GM12878 (cell line): ENCODE measurements at regions not wholly inside any gene's neighbourhood (a gene's known extent, or its start where the extent isn't known, plus 50 kb on each side); places are given as distances from the start of the nearest gene placed in this dataset.

Experiments used
- ATAC-seq: fragments of 200-7000 bp; cut with Tn5 transposase; 3 replicates; pipeline ENCODE4 v1.9.1; 2020; ENCODE audit warnings: mild to moderate bottlenecking, moderate library complexity
- BruUV-seq: library from RNA; stranded (reverse); fragments of 400-500 nt; replicated peaks from 2 replicates; lab custom pipeline; 2021; lab: Mats Ljungman, UMichigan
- CTCF ChIA-PET: fragments of 300-600 bp; sonication (Branson Sonifier 250); formaldehyde crosslinking; extraction: SDS; loops from one replicate; lab custom pipeline; 2021; ENCODE audit warnings: inconsistent platforms; lab: Yijun Ruan, JAX
- POLR2A ChIA-PET: fragments of 350-600 bp; formaldehyde crosslinking; extraction: SDS; loops from one replicate; lab custom pipeline; 2021; ENCODE audit warnings: inconsistent platforms; lab: Charles Lee
- RAD21 ChIA-PET: fragments of 300-600 bp; sonication (Branson Sonifier 250); formaldehyde crosslinking; loops from one replicate; lab custom pipeline; 2023; ENCODE audit warnings: antibody characterized with exemption; ENCODE audit not compliant: unreplicated experiment; lab: Charles Lee
- SMC1A ChIA-PET: fragments of 300-600 bp; sonication (Branson Sonifier 250); formaldehyde crosslinking; loops from one replicate; lab custom pipeline; 2023; ENCODE audit not compliant: unreplicated experiment, uncharacterized antibody; lab: Charles Lee
- DNase-seq: peaks from one replicate; pipeline ENCODE4 v3.0.0-alpha.2; 2011; ENCODE audit warnings: low read depth, low spot score
- FAIRE-seq: peaks from 3 replicates; lab custom pipeline; 2011; peaks lifted over from hg19 to GRCh38; lab: Jason Lieb, UNC
- H2AFZ ChIP-seq: 2 replicates; pipeline ENCODE4 v1.6.0; 2011; ENCODE audit warnings: low read depth, low read length, control low read depth; ENCODE audit not compliant: control insufficient read depth
- H3K27ac ChIP-seq: 2 replicates; pipeline ENCODE4 v1.5.1; 2011; ENCODE audit warnings: control low read depth; ENCODE audit not compliant: control insufficient read depth, insufficient read depth
- H3K27me3 ChIP-seq, 2 experiments: replicated peaks in 1 of 2; 2 replicates each; pipeline versions ENCODE4 v1.6.0 to v1.6.1; 2011; ENCODE audit warnings: low read length in 1 of 2; ENCODE audit not compliant: control insufficient read depth in 2 of 2, insufficient read depth in 2 of 2
- H3K36me3 ChIP-seq, 2 experiments: 2 replicates each; pipeline ENCODE4 v1.5.1; 2011; ENCODE audit warnings: low read length in 1 of 2; ENCODE audit not compliant: control insufficient read depth in 2 of 2, insufficient read depth in 2 of 2
- H3K4me1 ChIP-seq: 2 replicates; pipeline ENCODE4 v1.6.1; 2011; ENCODE audit warnings: mild to moderate bottlenecking, low read length, moderate library complexity, mixed read lengths; ENCODE audit not compliant: control insufficient read depth, insufficient read depth
- H3K4me2 ChIP-seq: 2 replicates; pipeline ENCODE4 v1.6.0; 2011; ENCODE audit warnings: control low read depth; ENCODE audit not compliant: control insufficient read depth, insufficient read depth
- H3K4me3 ChIP-seq: fragments of 200-600 bp; sonication (generic); 2 replicates; pipeline ENCODE4 v1.5.1; 2016
- H3K79me2 ChIP-seq: 2 replicates; pipeline ENCODE4 v1.6.0; 2011; ENCODE audit warnings: low read length; ENCODE audit not compliant: control insufficient read depth, insufficient read depth
- H3K9ac ChIP-seq: 2 replicates; pipeline ENCODE4 v1.8.0; 2011; ENCODE audit warnings: low read length, control low read depth, mixed read lengths; ENCODE audit not compliant: control insufficient read depth, insufficient read depth
- H3K9me3 ChIP-seq: replicated peaks from 3 replicates; pipeline ENCODE4 v1.5.1; 2011; ENCODE audit warnings: mild to moderate bottlenecking, low read length; ENCODE audit not compliant: control insufficient read depth, insufficient read depth
- H4K20me1 ChIP-seq: 2 replicates; pipeline ENCODE4 v1.6.0; 2011; ENCODE audit not compliant: control insufficient read depth, insufficient read depth
- BMI1 ChIP-seq: fragments of 450-650 bp; IDR thresholded peaks from 2 replicates; pipeline ENCODE4 v1.6.1; 2016; ENCODE audit warnings: mild to moderate bottlenecking, moderate library complexity, borderline replicate concordance
- E2F8 ChIP-seq: fragments of 450-650 bp; IDR thresholded peaks from 2 replicates; pipeline ENCODE4 v1.6.1; 2018; ENCODE audit warnings: mild to moderate bottlenecking, low read depth, moderate library complexity; ENCODE audit not compliant: partially characterized antibody
- ESRRA ChIP-seq: IDR thresholded peaks from 2 replicates; pipeline ENCODE4 v1.6.1; 2012; ENCODE audit warnings: mild to moderate bottlenecking, low read length, improper control_type of control experiment
- HCFC1 ChIP-seq: fragments of 150-350 bp; IDR thresholded peaks from 2 replicates; pipeline ENCODE4 v1.6.1; 2014; ENCODE audit warnings: low read length
- HDAC6 ChIP-seq: fragments of 200-600 bp; sonication (generic); IDR thresholded peaks from one replicate; pipeline ENCODE4 v1.8.0; 2017; ENCODE audit warnings: antibody characterized with exemption; ENCODE audit not compliant: unreplicated experiment
- JUNB ChIP-seq: IDR thresholded peaks from 2 replicates; pipeline ENCODE4 v1.6.1; 2016; ENCODE audit warnings: antibody characterized with exemption, mild to moderate bottlenecking
- MAX ChIP-seq: IDR thresholded peaks from 2 replicates; pipeline ENCODE4 v1.6.1; 2012; ENCODE audit warnings: low read depth, low read length, improper control_type of control experiment
- PBX3 ChIP-seq: IDR thresholded peaks from 2 replicates; pipeline ENCODE4 v1.6.1; 2011; ENCODE audit warnings: mild to moderate bottlenecking, low read depth, low read length, moderate library complexity; ENCODE audit not compliant: insufficient replicate concordance
- POU2F2 ChIP-seq: IDR thresholded peaks from 3 replicates; pipeline ENCODE4 v1.6.1; 2011; ENCODE audit warnings: low read depth, mild to moderate bottlenecking, low read length, borderline replicate concordance
- PRDM15 ChIP-seq: fragments of 450-650 bp; formaldehyde crosslinking; IDR thresholded peaks from 2 replicates; pipeline ENCODE4 v1.4.0; 2020; ENCODE audit warnings: mild to moderate bottlenecking, moderate library complexity
- RELA ChIP-seq: fragments of 450-650 bp; IDR thresholded peaks from 2 replicates; pipeline ENCODE4 v1.8.0; 2014; ENCODE audit warnings: borderline replicate concordance; ENCODE audit not compliant: partially characterized antibody
- RUNX3 ChIP-seq: IDR thresholded peaks from 2 replicates; pipeline ENCODE4 v1.6.1; 2012; ENCODE audit warnings: low read length, inconsistent platforms
- STAT3 ChIP-seq: IDR thresholded peaks from 2 replicates; pipeline ENCODE4 v1.6.1; 2011; ENCODE audit warnings: low read depth, low read length, improper control_type of control experiment
- ZNF207 ChIP-seq: fragments of 450-650 bp; IDR thresholded peaks from 2 replicates; pipeline ENCODE4 v1.6.1; 2014; ENCODE audit warnings: antibody characterized with exemption, mild to moderate bottlenecking, borderline replicate concordance
- WGBS: methylation state at CpG from one replicate; pipeline ENCODE4 v1.1.6; 2016; ENCODE audit warnings: low lambda C conversion rate; ENCODE audit not compliant: insufficient replicate concordance, insufficient coverage; ENCODE audit errors: missing lambda C conversion rate; 5-methylcytosine and 5-hydroxymethylcytosine counted together
- in situ Hi-C: fragments of 300-500 bp; cut with MboI; formaldehyde crosslinking; loops from 9 replicates; pipeline ENCODE4 v1.14.3; 2018; ENCODE audit warnings: mixed read lengths
- intact Hi-C: fragments of 100-400 bp; cut with micrococcal nuclease; formaldehyde crosslinking; loops from one replicate; pipeline ENCODE4 v1.14.2; 2022; ENCODE audit not compliant: unreplicated experiment

GRCh38 chr4:32117693-32118092 is 1397.5 kb downstream of the PCDH7 start:
- H3K4me2 ChIP-seq = no peak overlapping the region
- no TSS peak for BruUV-seq
- intact Hi-C loops (no loop called here), in situ Hi-C loops (no loop called here)
- H3K36me3 ChIP-seq = no peaks in the 10 kb centered on the region
- no peak overlapping the region for H3K4me3 ChIP-seq
- H3K9me3 ChIP-seq = no peaks in the 10 kb centered on the region
- ChIA-PET SMC1A (interaction anchor here (0.6 kb wide), 2 partner anchors 21 to 916 kb away, joined by 3 read pairs; no protein-coding TSS in a partner anchor), POLR2A (no interaction called here), CTCF (interaction anchor here (0.7 kb wide), 1 partner anchor 21 kb away, joined by 3 read pairs; no protein-coding TSS in a partner anchor), RAD21 (no interaction called here)
- FAIRE-seq (no peak), ATAC-seq (no peak), DNase-seq (no peak)
- H4K20me1 ChIP-seq = no peaks in the 10 kb centered on the region
- 0% methylated on average over 3 of the region's 3 CpGs for WGBS
- no peaks in the 10 kb centered on the region for H3K79me2 ChIP-seq
- no peak overlapping the region for H3K9ac ChIP-seq
- no peaks in the 10 kb centered on the region for H3K27me3 ChIP-seq
- H3K27ac ChIP-seq = no peak overlapping the region
- no peak overlapping the region for H2AFZ ChIP-seq
- TF ChIP-seq STAT3 (no peak), PRDM15 (CRISPR knock-in tag) (no peak), RUNX3 (no peak), ZNF207 (no peak), JUNB (no peak), PBX3 (no peak), HCFC1 (no peak), HDAC6 (no peak), RELA (no peak), MAX (no peak), E2F8 (no peak), BMI1 (no peak), ESRRA (no peak), POU2F2 (no peak)
- H3K4me1 ChIP-seq = no peaks in the 10 kb centered on the region
